PFSK-1 (cell line): ENCODE measurements at regions not wholly inside any gene's neighbourhood (a gene's known extent, or its start where the extent isn't known, plus 50 kb on each side); places are given as distances from the start of the nearest gene placed in this dataset.

Experiments used
- FOXP2 ChIP-seq: optimal IDR thresholded peaks from 2 replicates; pipeline ENCODE3; 2011; ENCODE audit warnings: borderline replicate concordance, control low read depth, inconsistent platforms; ENCODE audit not compliant: insufficient read depth; ENCODE audit errors: extremely low read length, extremely low read depth
- POLR2AphosphoS5 ChIP-seq: IDR thresholded peaks from 2 replicates; pipeline ENCODE4 v1.6.1; 2012; ENCODE audit warnings: low read depth, mild to moderate bottlenecking, control low read depth, low read length, moderate library complexity
- SIN3A ChIP-seq: IDR thresholded peaks from 2 replicates; pipeline ENCODE4 v1.6.1; 2012; ENCODE audit warnings: mild to moderate bottlenecking, low read length, moderate library complexity, borderline replicate concordance; ENCODE audit not compliant: insufficient read depth
- TAF1 ChIP-seq: IDR thresholded peaks from 2 replicates; pipeline ENCODE4 v1.6.1; 2012; ENCODE audit warnings: low read length, control low read depth, borderline replicate concordance; ENCODE audit not compliant: insufficient read depth
- TF ChIP-seq, protein P1 (sequence below), 2 experiments: IDR thresholded peaks; 2 replicates each; pipeline versions ENCODE4 v1.6.1 to v1.8.0; 2011 to 2012; ENCODE audit warnings: low read depth in 2 of 2, low read length in 2 of 2, control low read depth in 1 of 2, inconsistent platforms in 1 of 2, mild to moderate bottlenecking in 1 of 2, moderate library complexity in 1 of 2; ENCODE audit not compliant: insufficient read depth in 1 of 2

DNA sequence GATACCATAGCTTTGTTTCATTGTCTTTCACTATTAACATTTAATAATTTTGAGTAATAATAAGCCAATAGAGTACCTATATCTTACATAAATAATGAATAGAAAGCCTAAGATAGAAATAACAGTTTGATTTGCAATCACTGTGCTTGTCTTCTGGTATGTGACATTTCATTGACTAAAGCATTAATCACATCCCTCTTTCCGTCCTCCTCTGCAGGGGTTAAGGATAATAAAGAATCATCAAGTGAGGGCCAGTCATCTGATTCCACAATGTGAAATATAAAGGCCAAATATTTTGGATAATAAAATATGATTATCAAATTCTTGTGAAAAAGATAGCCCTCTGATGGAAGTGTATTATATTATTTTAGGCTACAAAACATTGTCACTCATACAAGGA, 2073.4 kb downstream of the ARAP2 start:
- no peak for TF ChIP-seq TAF1
- no peak for TF ChIP-seq FOXP2
- TF ChIP-seq, protein P1, sequence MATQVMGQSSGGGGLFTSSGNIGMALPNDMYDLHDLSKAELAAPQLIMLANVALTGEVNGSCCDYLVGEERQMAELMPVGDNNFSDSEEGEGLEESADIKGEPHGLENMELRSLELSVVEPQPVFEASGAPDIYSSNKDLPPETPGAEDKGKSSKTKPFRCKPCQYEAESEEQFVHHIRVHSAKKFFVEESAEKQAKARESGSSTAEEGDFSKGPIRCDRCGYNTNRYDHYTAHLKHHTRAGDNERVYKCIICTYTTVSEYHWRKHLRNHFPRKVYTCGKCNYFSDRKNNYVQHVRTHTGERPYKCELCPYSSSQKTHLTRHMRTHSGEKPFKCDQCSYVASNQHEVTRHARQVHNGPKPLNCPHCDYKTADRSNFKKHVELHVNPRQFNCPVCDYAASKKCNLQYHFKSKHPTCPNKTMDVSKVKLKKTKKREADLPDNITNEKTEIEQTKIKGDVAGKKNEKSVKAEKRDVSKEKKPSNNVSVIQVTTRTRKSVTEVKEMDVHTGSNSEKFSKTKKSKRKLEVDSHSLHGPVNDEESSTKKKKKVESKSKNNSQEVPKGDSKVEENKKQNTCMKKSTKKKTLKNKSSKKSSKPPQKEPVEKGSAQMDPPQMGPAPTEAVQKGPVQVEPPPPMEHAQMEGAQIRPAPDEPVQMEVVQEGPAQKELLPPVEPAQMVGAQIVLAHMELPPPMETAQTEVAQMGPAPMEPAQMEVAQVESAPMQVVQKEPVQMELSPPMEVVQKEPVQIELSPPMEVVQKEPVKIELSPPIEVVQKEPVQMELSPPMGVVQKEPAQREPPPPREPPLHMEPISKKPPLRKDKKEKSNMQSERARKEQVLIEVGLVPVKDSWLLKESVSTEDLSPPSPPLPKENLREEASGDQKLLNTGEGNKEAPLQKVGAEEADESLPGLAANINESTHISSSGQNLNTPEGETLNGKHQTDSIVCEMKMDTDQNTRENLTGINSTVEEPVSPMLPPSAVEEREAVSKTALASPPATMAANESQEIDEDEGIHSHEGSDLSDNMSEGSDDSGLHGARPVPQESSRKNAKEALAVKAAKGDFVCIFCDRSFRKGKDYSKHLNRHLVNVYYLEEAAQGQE (IDR thresholded peaks at IDR 0.05; ENCODE audit: insufficient read depth in 1 of 2, low read depth in 2 of 2, low read length in 2 of 2), result no peak

DNA sequence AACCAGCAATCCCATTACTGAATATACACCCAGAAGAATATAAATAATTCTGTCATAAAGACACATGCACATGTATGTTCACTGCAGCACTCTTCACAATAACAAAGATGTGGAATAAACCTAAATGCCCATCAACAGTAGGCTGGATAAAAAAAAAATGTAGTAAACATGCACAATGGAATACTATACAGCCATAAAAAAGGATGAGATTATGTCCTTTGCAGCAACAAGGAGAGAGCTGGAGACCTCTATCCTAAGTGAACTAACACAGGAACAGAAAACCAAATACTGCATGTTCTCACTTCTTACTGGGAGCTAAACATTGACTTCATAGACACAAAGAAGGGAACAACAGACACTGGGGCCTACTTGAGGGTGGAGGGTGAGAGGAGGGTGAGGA, 2067.7 kb downstream of the ARAP2 start:
- TF ChIP-seq FOXP2 (no peak), POLR2AphosphoS5 (no peak), TAF1 (no peak), SIN3A (no peak)
- TF ChIP-seq, protein P1 (IDR thresholded peaks at IDR 0.05; ENCODE audit: insufficient read depth in 1 of 2, low read depth in 2 of 2, low read length in 2 of 2), result no peak

DNA sequence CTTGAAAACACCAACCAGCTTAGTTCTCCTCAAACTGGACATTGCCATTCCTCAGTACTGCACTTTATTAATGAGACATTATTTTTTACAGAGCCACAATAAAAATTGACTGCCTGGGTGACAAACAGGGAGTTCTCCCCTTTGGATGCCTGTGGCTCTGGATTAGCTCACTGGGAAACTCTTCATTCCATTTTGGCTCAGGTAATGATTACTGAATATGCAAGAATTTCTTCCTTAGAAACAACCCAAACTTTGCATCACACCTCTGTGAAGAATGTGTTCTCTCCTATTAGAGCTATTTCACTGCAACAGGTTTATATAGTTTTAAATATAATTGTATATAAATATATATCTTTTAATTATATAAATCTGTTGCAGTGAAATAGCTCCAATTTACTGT, 2065.8 kb downstream of the ARAP2 start:
- TF ChIP-seq, protein P1 (IDR thresholded peaks at IDR 0.05; ENCODE audit: insufficient read depth in 1 of 2, low read depth in 2 of 2, low read length in 2 of 2), result no peak
- TF ChIP-seq SIN3A, result no peak
- no peak for TF ChIP-seq POLR2AphosphoS5
- TF ChIP-seq FOXP2, result no peak
- TF ChIP-seq TAF1, result no peak

DNA sequence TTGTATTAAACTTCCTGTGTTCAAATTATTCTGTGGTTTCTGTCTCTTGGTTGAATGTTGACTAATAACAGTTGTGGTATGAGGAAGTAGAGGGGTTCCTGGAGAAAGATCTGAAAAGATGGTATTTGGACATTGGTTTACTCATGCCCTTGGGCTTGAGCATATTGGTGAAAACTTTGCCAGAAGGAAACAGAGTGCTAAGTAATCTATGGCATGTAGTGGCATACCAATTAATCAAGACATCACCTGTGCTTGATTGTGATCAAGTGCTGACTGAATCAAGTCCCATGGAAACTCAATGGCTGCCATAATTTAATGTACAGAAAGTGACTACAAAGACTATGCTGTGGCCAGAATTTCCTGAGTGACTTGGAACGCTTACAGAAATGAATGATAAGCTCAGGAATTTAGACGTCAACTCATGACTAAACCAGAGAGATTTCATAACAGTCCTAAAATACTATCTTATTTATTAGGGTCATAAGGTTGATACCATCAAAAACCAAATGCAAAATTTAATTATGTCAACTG, 2062.9 kb downstream of the ARAP2 start:
- TF ChIP-seq, protein P1 (IDR thresholded peaks at IDR 0.05; ENCODE audit: insufficient read depth in 1 of 2, low read depth in 2 of 2, low read length in 2 of 2), result no peak
- TF ChIP-seq FOXP2 (no peak), SIN3A (no peak)

DNA sequence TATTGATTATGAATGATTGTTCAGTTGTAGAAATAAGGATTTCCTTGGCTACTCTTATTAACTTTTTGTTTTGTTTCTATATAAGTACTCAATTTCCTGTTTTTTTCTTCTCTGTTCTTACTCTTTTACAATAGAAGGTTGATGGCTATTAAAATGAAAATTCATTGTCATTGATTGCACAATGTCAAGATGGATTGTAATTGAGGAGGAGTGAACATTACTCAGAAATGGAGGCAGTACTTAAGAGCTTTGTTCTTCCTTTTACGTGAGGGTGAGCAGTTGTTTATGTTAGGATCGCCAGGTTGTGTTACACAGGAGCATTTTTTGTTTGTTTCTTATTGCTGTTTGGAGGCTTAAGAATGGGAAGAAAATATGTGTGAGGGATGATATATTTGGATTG, 2062.4 kb downstream of the ARAP2 start:
- TF ChIP-seq, protein P1 (IDR thresholded peaks at IDR 0.05; ENCODE audit: insufficient read depth in 1 of 2, low read depth in 2 of 2, low read length in 2 of 2), result no peak
- TF ChIP-seq POLR2AphosphoS5, result no peak
- no peak for TF ChIP-seq FOXP2
- TF ChIP-seq SIN3A, result no peak
- no peak for TF ChIP-seq TAF1
